ENCODE measurements at regions not wholly inside any gene's neighbourhood (a gene's known extent, or its start where the extent isn't known, plus 50 kb on each side); places are given as distances from the start of the nearest gene placed in this dataset.
"Not testable (repeated sequence)": the region's sequence is repeated elsewhere in the genome, so short reads cannot be mapped to it uniquely, and the experiment has no call there.

DNA sequence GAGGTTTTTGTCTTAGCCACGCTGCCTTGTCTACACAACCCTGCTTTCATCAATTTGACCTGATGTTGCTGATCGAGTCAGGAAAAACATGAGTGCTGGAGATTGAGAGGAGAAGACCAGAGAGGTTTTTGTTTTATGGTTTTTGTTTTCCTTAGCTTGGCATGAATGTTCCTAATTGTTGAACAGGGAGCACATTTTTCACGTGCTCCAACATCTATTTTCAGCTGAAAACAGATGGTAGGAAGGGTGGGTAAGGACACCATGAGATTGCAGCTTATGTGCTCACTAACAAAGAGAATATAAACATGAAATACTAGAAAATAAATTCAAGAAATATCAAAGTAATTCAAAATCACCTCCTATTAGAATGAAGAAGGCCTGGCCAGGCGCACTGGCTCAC is 79.9 kb upstream of the LMCD1 start:
- no peak for DNase-seq (ENCODE audit: low spot score)
- TF ChIP-seq, protein P1, sequence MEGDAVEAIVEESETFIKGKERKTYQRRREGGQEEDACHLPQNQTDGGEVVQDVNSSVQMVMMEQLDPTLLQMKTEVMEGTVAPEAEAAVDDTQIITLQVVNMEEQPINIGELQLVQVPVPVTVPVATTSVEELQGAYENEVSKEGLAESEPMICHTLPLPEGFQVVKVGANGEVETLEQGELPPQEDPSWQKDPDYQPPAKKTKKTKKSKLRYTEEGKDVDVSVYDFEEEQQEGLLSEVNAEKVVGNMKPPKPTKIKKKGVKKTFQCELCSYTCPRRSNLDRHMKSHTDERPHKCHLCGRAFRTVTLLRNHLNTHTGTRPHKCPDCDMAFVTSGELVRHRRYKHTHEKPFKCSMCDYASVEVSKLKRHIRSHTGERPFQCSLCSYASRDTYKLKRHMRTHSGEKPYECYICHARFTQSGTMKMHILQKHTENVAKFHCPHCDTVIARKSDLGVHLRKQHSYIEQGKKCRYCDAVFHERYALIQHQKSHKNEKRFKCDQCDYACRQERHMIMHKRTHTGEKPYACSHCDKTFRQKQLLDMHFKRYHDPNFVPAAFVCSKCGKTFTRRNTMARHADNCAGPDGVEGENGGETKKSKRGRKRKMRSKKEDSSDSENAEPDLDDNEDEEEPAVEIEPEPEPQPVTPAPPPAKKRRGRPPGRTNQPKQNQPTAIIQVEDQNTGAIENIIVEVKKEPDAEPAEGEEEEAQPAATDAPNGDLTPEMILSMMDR (IDR thresholded peaks at IDR 0.05) = no peak
- no peak for ATAC-seq (ENCODE audit: low FRiP score)

DNA sequence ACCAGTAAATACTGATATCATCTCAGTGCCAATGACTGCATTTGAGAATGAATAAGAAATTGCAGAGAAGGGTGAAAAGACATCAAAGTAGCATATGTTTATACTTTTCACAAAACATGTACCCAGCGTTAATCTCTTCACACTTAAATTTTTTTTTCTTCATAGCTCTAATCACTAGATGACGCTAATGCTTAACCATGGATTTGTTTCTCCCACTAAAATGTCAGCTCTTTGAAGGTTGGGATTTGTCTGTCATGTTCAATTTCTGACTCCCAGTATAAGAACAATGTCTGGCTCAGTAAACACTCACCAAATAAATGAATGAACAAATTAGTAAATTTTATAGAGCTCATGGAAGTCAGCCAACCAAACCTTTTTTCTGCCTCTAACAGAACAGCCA is 78.3 kb upstream of the LMCD1 start:
- TF ChIP-seq, protein P1 (IDR thresholded peaks at IDR 0.05) = no peak
- ATAC-seq (ENCODE audit: low FRiP score) (no peak), DNase-seq (ENCODE audit: low spot score) (no peak)

DNA sequence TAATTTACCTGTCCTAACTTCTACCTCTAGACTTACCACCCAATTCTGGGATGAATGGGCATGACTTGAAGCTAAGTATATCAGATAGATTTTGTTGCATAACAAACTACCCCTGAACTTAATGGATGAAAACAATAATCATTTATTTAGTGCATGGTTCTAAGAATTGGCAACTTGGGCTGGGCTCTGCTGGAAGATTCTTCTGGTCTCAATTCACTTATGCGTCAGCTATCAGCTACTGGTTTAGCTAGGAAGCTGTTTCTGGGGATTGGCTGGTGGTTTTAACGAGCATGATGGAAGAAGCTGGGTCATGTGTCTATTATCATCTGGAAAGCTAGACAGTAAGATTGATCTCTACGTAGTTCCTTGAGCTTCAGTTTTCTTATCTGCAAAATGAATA is 77.3 kb upstream of the LMCD1 start:
- TF ChIP-seq, protein P1 (IDR thresholded peaks at IDR 0.05) = no peak
- DNase-seq (ENCODE audit: low spot score) = no peak
- no peak for ATAC-seq (ENCODE audit: low FRiP score)

DNA sequence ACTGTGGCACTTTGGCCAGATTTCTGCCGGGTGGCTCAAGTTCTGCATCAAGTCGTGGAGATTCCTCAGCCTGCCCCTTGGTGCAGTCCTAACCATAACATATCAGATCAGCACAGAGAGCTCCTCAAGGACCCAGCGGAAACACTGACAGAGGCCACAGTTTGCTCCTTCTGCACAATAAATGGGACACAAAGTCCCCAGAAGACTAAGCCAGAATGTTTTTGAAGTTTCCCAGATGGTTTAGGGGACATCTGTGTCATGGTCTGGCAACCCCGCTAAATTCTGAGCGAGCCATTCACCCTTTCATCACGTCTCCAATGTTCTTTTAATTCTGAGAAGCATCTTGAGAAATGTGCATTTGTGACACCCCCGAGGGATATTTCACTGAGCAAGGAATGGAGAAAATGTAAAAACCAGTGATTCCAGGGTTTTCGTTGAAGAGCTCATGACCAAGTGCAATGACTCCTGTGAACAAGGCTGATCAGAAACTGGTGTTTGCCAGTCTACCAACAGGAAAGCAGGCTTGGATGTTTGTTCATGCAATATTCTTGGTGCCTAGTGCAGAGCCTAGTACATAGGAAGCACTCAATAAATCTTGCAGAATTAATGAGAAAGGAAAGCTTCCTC is 64.8 kb upstream of the LMCD1 start:
- peak; percentile 62 for ATAC-seq (ENCODE audit: low FRiP score)

DNA sequence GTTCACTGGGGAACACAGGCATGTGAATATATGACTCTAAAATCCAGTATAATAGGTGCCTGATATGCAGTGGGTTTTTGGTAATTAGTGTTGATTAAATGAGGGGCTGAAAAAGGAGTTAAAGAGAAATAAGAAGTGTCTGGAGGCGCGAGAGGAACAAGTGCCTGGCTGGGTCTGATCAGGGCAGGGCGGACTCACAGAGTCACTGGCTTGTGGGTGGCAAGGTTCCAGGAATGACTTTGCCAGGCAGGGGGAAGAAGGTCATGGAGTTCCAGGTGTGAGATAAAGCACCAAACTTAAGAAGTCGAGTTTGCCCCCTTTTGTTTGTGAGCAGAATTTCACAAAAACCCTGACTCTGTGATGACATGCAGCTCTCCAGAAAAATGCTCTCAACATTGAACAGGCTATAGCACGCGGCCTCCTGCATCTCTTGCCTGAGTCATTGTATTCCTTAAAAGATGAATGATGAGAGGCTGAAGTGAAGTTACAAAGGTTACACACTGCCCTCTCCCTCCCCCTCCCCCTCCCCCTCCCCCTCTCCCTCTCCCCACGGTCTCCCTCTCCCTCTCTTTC is 63.0 kb upstream of the LMCD1 start:
- ATAC-seq (ENCODE audit: low FRiP score) (no peak), DNase-seq (ENCODE audit: low spot score) (no peak)
- TF ChIP-seq, protein P1 (IDR thresholded peaks at IDR 0.05) = no peak

More for the DNA sequence above, 64.8 kb upstream of the LMCD1 start:
- TF ChIP-seq, protein P1 (IDR thresholded peaks at IDR 0.05) = no peak
- no peak for DNase-seq (ENCODE audit: low spot score)

DNA sequence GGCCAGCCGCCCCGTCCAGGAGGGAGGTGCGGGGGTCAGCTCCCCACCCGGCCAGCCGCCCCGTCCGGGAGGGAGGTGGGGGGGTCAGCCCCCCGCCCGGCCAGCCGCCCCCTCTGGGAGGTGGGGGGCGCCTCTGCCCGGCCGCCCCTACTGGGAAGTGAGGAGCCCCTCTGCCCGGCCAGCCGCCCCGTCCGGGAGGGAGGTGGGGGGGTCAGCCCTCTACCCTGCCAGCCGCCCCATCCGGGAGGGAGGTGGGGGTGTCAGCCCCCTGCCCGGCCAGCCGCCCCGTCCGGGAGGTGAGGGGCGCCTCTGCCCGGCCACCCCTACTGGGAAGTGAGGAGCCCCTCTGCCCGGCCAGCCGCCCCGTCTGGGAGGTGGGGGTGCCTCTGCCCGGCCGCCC is 61.5 kb upstream of the LMCD1 start:
- not testable (repeated sequence) for DNase-seq (ENCODE audit: low spot score); ATAC-seq (ENCODE audit: low FRiP score)

DNA sequence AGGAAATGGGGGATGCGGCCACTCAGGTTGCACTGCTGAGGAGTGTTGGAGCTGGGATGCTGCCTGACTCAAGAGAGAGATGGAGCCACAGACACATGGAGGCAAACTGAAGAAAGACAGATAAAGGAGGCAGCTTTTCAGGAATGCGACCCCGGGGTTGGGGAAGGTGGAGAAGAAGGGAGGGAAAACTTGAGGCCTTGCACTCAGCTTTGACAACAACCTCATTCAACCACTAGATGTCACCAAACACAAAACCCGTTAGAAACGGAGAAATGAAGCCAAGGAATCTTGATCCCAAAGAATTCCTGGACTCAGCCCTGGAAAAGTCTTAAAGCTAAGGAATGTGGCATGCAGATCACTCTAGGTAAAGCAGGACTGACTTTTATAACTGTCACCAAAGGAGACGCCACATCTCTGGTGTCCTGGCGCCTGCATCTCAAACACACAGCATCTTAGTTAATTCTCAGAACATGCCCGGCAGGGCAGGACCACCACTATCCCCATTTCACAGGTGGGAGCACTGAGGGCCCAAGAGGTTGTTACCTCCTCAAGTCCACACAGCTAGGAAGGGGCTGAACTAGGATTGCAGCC is 59.6 kb upstream of the LMCD1 start:
- TF ChIP-seq, protein P1 (IDR thresholded peaks at IDR 0.05) = peak in 1 of 3 donors; percentile 41
- ATAC-seq (ENCODE audit: low FRiP score) = no peak
- DNase-seq (ENCODE audit: low spot score) = no peak

Measured in omental fat pad (tissue), 3 donors.